ENCODE measurements at regions not wholly inside any gene's neighbourhood (a gene's known extent, or its start where the extent isn't known, plus 50 kb on each side); places are given as distances from the start of the nearest gene placed in this dataset.

GRCh38 chr6:147149826-147150225 lies 54.4 kb upstream of the STXBP5 start:
- intact Hi-C loops (cut with DNase I): no loop called here
- H3K4me1 ChIP-seq: no peaks in the 10 kb centered on the region
- no peak overlapping the region for H3K4me3 ChIP-seq
- TF ChIP-seq EP300 (IDR thresholded peaks at IDR 0.05) (no peak), POLR2AphosphoS5 (IDR thresholded peaks at IDR 0.05) (no peak), CTCF (IDR thresholded peaks at IDR 0.05) (no peak), POLR2A (IDR thresholded peaks at IDR 0.05; ENCODE audit: low read depth) (no peak)
- H3K27ac ChIP-seq (replicated peaks in 1 of 4): no peak overlapping the region
- 92% methylated on average over 2 of the region's 2 CpGs for WGBS
- no peaks in the 10 kb centered on the region for H3K27me3 ChIP-seq
- no peaks in the 10 kb centered on the region for H3K9me3 ChIP-seq
- no peaks in the 10 kb centered on the region for H3K36me3 ChIP-seq
- no peak for DNase-seq (ENCODE audit: extremely low spot score)

- no peak for DNase-seq (ENCODE audit: extremely low spot score)
- TF ChIP-seq CTCF (IDR thresholded peaks at IDR 0.05) (no peak), EP300 (IDR thresholded peaks at IDR 0.05) (no peak)
- Histone ChIP-seq H3K27ac (replicated peaks in 1 of 4) (no peak overlapping the region), H3K27me3 (no peaks in the 10 kb centered on the region), H3K4me1 (no peaks in the 10 kb centered on the region), H3K9me3 (no peaks in the 10 kb centered on the region), H3K36me3 (no peaks in the 10 kb centered on the region), H3K4me3 (no peak overlapping the region)
- intact Hi-C loops (cut with DNase I): no loop called here
- 58% methylated on average over 1 of the region's 1 CpG for WGBS
Measured at GRCh38 chr6:147150293-147150692, 53.9 kb upstream of the STXBP5 start.
